ENCODE measurements at regions not wholly inside any gene's neighbourhood (a gene's known extent, or its start where the extent isn't known, plus 50 kb on each side); places are given as distances from the start of the nearest gene placed in this dataset.

DNA sequence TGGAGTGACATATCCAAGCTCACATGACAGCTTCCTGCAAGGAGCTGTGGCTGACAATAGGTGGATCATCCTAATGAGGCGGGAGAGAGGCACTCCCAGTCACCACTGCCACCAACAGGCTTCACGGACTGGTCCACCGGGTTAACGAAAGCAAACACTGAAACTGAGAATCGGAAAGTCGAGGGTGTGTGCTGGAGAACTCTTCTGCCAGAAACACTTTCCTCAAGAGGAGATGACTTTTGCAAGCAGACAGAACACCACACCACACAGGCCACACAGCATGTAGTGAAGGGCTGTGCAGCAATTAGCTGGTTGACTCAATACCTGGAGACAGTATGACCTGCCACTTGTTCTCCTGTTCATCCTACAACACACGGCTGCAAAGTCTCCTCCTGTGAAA is 53.0 kb upstream of the DNAJA2 start:
- TF ChIP-seq, protein P1, sequence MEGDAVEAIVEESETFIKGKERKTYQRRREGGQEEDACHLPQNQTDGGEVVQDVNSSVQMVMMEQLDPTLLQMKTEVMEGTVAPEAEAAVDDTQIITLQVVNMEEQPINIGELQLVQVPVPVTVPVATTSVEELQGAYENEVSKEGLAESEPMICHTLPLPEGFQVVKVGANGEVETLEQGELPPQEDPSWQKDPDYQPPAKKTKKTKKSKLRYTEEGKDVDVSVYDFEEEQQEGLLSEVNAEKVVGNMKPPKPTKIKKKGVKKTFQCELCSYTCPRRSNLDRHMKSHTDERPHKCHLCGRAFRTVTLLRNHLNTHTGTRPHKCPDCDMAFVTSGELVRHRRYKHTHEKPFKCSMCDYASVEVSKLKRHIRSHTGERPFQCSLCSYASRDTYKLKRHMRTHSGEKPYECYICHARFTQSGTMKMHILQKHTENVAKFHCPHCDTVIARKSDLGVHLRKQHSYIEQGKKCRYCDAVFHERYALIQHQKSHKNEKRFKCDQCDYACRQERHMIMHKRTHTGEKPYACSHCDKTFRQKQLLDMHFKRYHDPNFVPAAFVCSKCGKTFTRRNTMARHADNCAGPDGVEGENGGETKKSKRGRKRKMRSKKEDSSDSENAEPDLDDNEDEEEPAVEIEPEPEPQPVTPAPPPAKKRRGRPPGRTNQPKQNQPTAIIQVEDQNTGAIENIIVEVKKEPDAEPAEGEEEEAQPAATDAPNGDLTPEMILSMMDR (IDR thresholded peaks at IDR 0.05): no peak
- TF ChIP-seq POLR2A (IDR thresholded peaks at IDR 0.05): no peak
- TF ChIP-seq POLR2AphosphoS5 (IDR thresholded peaks at IDR 0.05): no peak

All from transverse colon (tissue), 4 donors.